Activated naive CD4-positive, alpha-beta T cell treated with anti-CD3 and anti-CD28 coated beads, Interleukin-2, amount 50 U/mL, for 72 hours (primary cell): ENCODE measurements at regions not wholly inside any gene's neighbourhood (a gene's known extent, or its start where the extent isn't known, plus 50 kb on each side); places are given as distances from the start of the nearest gene placed in this dataset.

ENCODE experiments used
- ATAC-seq, 2 donors: fragments of 150-1000 bp; cut with Tn5 transposase; 2 replicates each; pipeline ENCODE4 v1.10.0; 2021; ENCODE audit warnings: mild to moderate bottlenecking in 2 of 2, moderate library complexity in 2 of 2
- DNase-seq, 2 donors: peaks; one replicate each; pipeline ENCODE4 v3.0.0; 2021 to 2022; ENCODE audit warnings: low spot score in 2 of 2
- H3K27ac Mint-ChIP-seq, 2 donors: one replicate each; pipeline ENCODE4 v1.8.0; 2022; ENCODE audit warnings: mild to moderate bottlenecking in 2 of 2, mixed read lengths in 2 of 2
- H3K36me3 Mint-ChIP-seq, 2 donors: one replicate each; pipeline ENCODE4 v1.8.0; 2022; ENCODE audit warnings: mixed read lengths in 2 of 2
- H3K9me3 Mint-ChIP-seq, 2 donors: one replicate each; pipeline ENCODE4 v1.8.0; 2022; ENCODE audit warnings: mixed read lengths in 2 of 2

DNA sequence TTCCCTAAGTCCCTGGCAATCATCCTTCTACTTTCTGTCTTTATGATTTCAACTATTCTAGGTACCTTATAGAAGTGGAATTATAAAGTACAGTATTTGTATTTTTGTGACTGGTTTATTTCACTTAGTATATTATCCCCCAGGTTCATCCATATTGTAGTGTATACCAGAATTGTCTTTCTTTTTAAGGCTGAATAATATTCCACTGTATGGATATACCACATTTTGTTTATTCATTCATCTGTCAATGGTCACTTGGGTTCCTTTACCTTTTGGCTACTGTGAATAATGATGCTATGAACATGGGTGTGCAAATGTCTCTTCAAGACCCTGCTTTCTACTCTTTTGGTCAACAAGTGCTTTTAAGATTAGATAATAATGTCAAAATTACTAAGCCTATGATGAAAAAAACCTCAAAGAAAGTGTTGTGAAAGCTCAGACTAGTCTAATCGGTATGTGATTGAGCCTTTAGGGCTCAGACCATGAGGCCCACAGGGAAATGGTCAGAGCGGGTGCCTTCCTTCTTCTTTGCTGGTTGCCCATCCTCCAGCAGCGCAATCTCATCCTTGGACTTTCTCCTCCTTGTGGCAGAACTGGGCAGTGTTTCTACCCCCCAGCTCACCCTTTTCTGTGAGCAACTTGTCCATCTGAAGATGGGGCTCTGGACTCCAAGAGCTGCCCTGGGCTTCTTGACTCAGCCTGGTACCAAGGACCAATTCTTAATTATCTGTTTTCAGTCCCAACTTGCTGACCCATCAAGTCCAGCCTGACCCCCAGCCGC lies 105.4 kb downstream of the TTC8 start:
- DNase-seq = no peak
- Mint-ChIP-seq H3K27ac (no peak overlapping the region), H3K36me3 (peaks cover 5 to 8% of the 10 kb centered on the region in 2 donors), H3K9me3 (peaks cover 0 to 10% of the 10 kb centered on the region in 2 donors)
- no peak for ATAC-seq

DNA sequence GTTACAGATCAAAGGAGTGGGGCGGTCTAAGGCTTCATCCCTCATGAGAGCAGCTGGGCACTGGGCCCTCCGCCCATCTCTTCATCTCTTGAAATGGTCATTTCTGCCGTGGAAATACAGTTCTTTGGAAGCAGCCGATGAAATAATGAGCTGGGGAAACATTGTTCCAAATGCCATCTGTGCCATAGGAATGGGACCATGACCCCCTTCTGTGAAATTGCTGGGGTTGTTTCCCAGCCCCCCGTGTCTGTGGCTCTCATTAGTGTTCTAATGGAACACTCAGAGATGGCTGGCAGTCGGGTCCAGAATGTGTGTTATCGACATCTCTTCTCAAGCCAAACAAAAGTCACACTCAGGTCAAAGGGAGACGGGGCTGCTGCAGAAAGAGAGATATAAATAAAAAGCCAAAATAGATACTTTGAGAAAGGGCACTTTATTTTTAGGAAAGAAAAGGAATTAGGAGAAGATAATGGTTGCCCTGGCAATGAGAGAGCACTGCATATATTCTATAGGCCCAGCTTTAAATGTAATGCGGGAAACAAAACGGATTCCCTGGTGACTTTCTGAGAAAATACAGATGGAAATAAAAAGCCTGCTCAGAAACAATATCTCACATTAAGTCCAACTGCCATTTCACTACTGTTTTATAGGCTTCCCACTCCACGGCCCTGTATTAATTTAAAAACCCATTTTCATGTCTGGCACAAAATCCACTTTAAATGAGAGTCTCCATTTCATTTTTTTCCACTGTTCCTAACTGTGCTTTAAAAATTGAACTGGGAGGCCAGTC lies 107.1 kb downstream of the TTC8 start:
- H3K9me3 Mint-ChIP-seq = peaks cover 0 to 10% of the 10 kb centered on the region in 2 donors
- no peak overlapping the region for H3K27ac Mint-ChIP-seq
- peaks cover 0 to 5% of the 10 kb centered on the region in 2 donors for H3K36me3 Mint-ChIP-seq
- no peak for ATAC-seq
- DNase-seq = no peak

DNA sequence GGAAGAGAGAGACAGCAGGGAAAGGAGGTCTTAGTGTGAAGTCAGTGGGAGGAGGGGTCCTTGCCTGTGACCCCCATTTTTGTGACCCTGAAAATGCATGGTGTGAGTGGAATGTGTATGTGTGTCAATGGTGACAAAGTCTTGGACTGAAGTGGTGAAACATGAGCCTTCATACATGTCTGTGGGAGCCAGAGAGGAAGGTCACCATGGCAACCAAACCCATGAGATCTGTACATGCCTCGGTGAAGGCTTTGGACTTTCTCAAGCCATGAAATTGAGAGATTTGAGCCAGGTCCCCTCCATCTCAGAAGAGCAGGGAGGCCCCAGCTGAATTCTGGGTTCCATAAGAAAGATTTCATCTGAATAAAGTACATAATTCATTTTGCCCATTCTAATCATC lies 108.7 kb downstream of the TTC8 start:
- Mint-ChIP-seq H3K36me3 (peaks cover 0 to 5% of the 10 kb centered on the region in 2 donors), H3K9me3 (peaks cover 0 to 3% of the 10 kb centered on the region in 2 donors), H3K27ac (no peak overlapping the region)
- ATAC-seq = no peak
- DNase-seq = no peak

DNA sequence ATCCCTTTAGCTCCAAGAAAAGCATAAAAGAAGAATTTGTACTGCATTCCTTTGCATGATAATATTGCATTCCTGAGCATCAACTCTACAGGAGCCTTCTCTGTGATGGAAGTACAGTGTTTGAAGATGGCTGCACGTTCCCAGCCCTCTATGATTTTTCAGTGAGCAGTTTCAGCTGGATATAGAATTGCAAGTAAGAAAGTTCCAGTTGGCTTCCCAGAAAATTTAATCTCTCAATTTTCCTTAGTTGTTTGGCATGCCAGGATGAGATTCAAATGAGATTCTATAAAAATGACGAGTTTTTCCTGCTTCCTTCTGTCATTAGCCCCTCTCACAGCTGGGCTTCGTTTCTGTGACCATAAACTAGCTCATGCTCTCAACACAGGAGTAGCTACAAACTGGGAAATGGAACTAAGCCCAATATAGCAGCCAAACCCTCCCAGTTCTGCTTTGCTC lies 109.9 kb downstream of the TTC8 start:
- H3K36me3 Mint-ChIP-seq = peaks cover 0 to 5% of the 10 kb centered on the region in 2 donors
- DNase-seq (no peak), ATAC-seq (no peak)
- no peak overlapping the region for H3K27ac Mint-ChIP-seq
- no peaks in the 10 kb centered on the region for H3K9me3 Mint-ChIP-seq

DNA sequence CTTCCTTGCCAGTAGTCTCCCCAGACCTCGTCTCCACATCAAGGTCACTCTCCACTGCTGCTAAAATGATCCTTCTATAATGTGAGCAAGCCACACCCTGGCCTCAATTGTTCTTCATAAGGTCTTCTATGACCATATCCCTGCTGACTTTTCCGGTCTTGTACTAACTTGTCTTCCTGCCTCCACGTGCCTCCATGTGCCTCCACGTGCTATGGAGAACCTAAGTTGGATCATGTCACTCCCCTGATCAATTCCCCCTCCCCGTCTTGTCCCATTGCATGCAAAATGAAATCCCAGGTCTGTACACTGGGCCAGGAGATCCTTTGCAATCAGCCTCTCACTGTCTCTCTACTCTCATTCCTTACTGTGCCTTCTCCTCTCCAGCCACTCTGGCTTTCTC lies 110.6 kb downstream of the TTC8 start:
- ATAC-seq (no peak), DNase-seq (no peak)
- no peaks in the 10 kb centered on the region for H3K9me3 Mint-ChIP-seq
- no peak overlapping the region for H3K27ac Mint-ChIP-seq
- H3K36me3 Mint-ChIP-seq = no peaks in the 10 kb centered on the region

- DNase-seq = no peak
- no peak for ATAC-seq
- Mint-ChIP-seq H3K27ac (no peak overlapping the region), H3K9me3 (no peaks in the 10 kb centered on the region), H3K36me3 (no peaks in the 10 kb centered on the region)
Observed at GRCh38 chr14:88937706-88938105, 113.3 kb downstream of the TTC8 start.

- Mint-ChIP-seq H3K36me3 (no peaks in the 10 kb centered on the region), H3K27ac (no peak overlapping the region), H3K9me3 (no peaks in the 10 kb centered on the region)
- DNase-seq (no peak), ATAC-seq (no peak)
Observed at GRCh38 chr14:88940671-88941070, 116.2 kb downstream of the TTC8 start.

GRCh38 chr14:88941414-88941813 lies 117.0 kb downstream of the TTC8 start:
- Mint-ChIP-seq H3K27ac (no peak overlapping the region), H3K9me3 (no peaks in the 10 kb centered on the region), H3K36me3 (no peaks in the 10 kb centered on the region)
- no peak for ATAC-seq
- no peak for DNase-seq

GRCh38 chr14:88947646-88948598 lies 123.5 kb downstream of the TTC8 start:
- peaks cover 8 to 18% of the 10 kb centered on the region in 2 donors for H3K9me3 Mint-ChIP-seq
- DNase-seq (no peak), ATAC-seq (no peak)
- H3K36me3 Mint-ChIP-seq = peaks cover 7% of the 10 kb centered on the region in 2 donors
- H3K27ac Mint-ChIP-seq = no peak overlapping the region

- no peak for ATAC-seq
- H3K9me3 Mint-ChIP-seq = peaks cover 8 to 29% of the 10 kb centered on the region in 2 donors
- peaks cover 7% of the 10 kb centered on the region in 2 donors for H3K36me3 Mint-ChIP-seq
- DNase-seq = no peak
- no peak overlapping the region for H3K27ac Mint-ChIP-seq
Observed at GRCh38 chr14:88950069-88950468, 125.6 kb downstream of the TTC8 start.

- no peak overlapping the region for H3K27ac Mint-ChIP-seq
- DNase-seq (no peak), ATAC-seq (no peak)
- peaks cover 7% of the 10 kb centered on the region in 2 donors for H3K36me3 Mint-ChIP-seq
- H3K9me3 Mint-ChIP-seq = peaks cover 8 to 29% of the 10 kb centered on the region in 2 donors
Observed at GRCh38 chr14:88951370-88951769, 126.9 kb downstream of the TTC8 start.

DNA sequence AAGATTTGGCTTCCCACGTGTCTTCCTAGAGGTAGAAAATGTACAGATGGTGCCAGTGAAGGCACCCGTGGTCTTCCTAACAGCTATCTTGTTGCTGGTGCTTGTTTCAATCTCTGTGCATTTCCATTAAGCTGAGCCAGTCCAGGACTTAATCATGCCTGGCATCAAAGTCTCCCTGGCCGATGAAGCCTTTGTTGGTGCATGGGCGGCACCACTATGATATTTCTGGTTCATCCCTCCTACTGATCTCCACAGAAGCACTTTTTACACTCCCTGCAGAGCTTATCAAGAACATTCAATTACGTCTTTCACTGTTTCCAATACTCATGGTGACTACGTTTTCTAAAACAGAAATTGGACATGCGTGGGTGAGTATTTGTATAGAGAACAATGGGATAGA lies 128.4 kb downstream of the TTC8 start:
- ATAC-seq (no peak), DNase-seq (no peak)
- Mint-ChIP-seq H3K27ac (no peak overlapping the region), H3K36me3 (peaks cover 7% of the 10 kb centered on the region in 2 donors), H3K9me3 (peaks cover 8 to 29% of the 10 kb centered on the region in 2 donors)

- H3K9me3 Mint-ChIP-seq = peaks cover 8 to 27% of the 10 kb centered on the region in 2 donors
- no peak overlapping the region for H3K27ac Mint-ChIP-seq
- H3K36me3 Mint-ChIP-seq = peaks cover 7% of the 10 kb centered on the region in 2 donors
- no peak for DNase-seq
- ATAC-seq = no peak
Observed at GRCh38 chr14:88955455-88955854, 131.0 kb downstream of the TTC8 start.

GRCh38 chr14:88960496-88960895 lies 136.0 kb downstream of the TTC8 start:
- H3K36me3 Mint-ChIP-seq = no peaks in the 10 kb centered on the region
- H3K27ac Mint-ChIP-seq = no peak overlapping the region
- no peak for DNase-seq
- ATAC-seq = no peak
- H3K9me3 Mint-ChIP-seq = no peaks in the 10 kb centered on the region

- Mint-ChIP-seq H3K27ac (no peak overlapping the region), H3K36me3 (no peaks in the 10 kb centered on the region), H3K9me3 (no peaks in the 10 kb centered on the region)
- DNase-seq (no peak), ATAC-seq (no peak)
Observed at GRCh38 chr14:88961214-88961613, 136.8 kb downstream of the TTC8 start.

- no peak for ATAC-seq
- DNase-seq = no peak
- no peaks in the 10 kb centered on the region for H3K9me3 Mint-ChIP-seq
- no peak overlapping the region for H3K27ac Mint-ChIP-seq
- no peaks in the 10 kb centered on the region for H3K36me3 Mint-ChIP-seq
Observed at GRCh38 chr14:88962356-88962755, 137.9 kb downstream of the TTC8 start.

DNA sequence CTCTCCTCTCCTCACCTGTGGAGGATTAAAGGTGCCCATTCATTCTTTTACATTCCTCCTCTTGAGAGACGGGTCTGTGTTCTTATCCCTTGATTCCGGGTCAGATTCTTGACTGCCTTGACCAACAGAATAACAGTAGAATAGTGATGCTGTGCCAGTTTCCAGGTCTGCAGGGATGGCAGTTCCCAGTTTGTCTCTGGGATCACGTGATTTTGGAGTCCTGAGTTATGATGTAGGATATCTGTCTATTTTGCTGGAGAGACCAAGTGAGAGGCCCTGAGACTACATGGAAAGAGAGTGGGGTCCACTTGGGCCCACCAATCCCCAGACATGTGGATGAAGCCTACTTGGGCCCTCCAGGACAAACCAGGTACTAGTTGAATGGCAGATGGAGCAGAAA lies 142.8 kb downstream of the TTC8 start:
- no peaks in the 10 kb centered on the region for H3K36me3 Mint-ChIP-seq
- DNase-seq (no peak), ATAC-seq (no peak)
- H3K27ac Mint-ChIP-seq = no peak overlapping the region
- no peaks in the 10 kb centered on the region for H3K9me3 Mint-ChIP-seq
